Anterior cingulate cortex (tissue), 58 donors: ENCODE measurements at regions not wholly inside any gene's neighbourhood (a gene's known extent, or its start where the extent isn't known, plus 50 kb on each side); places are given as distances from the start of the nearest gene placed in this dataset.

Experiments
- DNase-seq, 58 donors: peaks; one replicate each; lab custom pipeline; 2025; lab: John Stamatoyannopoulos, UW

DNA sequence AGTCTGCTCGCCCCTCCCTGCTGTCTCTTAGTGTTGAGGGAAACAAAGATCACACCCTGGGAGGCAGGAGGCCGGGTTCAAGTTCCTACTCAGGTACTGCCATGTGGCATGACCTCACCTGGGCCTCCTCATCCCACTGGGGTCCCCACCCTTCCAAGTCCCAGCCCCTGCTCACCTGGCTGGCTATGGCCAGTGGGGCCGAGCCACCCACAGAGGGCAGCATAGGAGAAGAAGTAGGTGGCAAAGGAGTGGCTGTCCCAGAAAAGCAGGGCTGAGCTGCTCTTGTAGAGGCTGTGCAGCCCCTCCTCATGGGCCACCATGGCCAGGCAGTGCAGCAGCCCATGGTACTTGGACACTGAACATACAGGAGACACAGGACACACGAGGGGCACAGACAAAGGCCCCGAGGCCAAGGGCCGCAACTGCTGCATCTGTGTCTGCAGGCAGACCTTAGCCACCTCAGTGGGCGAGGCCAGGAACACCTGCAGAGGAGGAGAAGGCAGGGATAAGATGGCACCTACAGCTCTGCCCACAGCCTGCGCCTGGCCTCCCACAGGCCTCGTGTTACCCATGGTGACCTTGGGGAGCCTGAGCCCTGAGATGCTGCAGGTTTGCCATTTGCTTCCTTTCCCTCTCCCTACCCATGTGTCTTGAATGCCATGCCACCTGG lies 50.6 kb upstream of the MPEG1 start:
- DNase-seq = no peak
